H1 (cell line): ENCODE measurements at regions not wholly inside any gene's neighbourhood (a gene's known extent, or its start where the extent isn't known, plus 50 kb on each side); places are given as distances from the start of the nearest gene placed in this dataset.

ENCODE experiments used
- ASH2L ChIP-seq: fragments of 200-600, 300-600 bp; sonication (generic); IDR thresholded peaks from one replicate; pipeline ENCODE4 v1.7.1; 2017; ENCODE audit warnings: low read length
- BACH1 ChIP-seq: IDR thresholded peaks from 2 replicates; pipeline ENCODE4 v1.6.1; 2012; ENCODE audit warnings: low read length, improper control_type of control experiment
- CBX8 ChIP-seq: fragments of 300-800, 300-1000 bp; sonication (generic); IDR thresholded peaks from 2 replicates; pipeline ENCODE4 v1.7.1; 2016; ENCODE audit warnings: low read depth, low read length, borderline replicate concordance
- CHD7 ChIP-seq: fragments of 300-600 bp; sonication (generic); IDR thresholded peaks from 2 replicates; pipeline ENCODE4 v1.7.1; 2012; ENCODE audit warnings: low read length, moderate library complexity, mild to moderate bottlenecking, inconsistent platforms; ENCODE audit not compliant: insufficient replicate concordance
- GABPA ChIP-seq: IDR thresholded peaks from 2 replicates; pipeline ENCODE4 v1.6.1; 2011; ENCODE audit warnings: mild to moderate bottlenecking, low read length, moderate library complexity, borderline replicate concordance; ENCODE audit not compliant: insufficient read depth
- KDM5A ChIP-seq: fragments of 200-600 bp; IDR thresholded peaks from 2 replicates; pipeline ENCODE4 v1.7.1; 2012; ENCODE audit warnings: mild to moderate bottlenecking, low read length, inconsistent platforms, mixed read lengths
- MAX ChIP-seq: IDR thresholded peaks from 2 replicates; pipeline ENCODE4 v1.6.1; 2012; ENCODE audit warnings: inconsistent platforms
- NRF1 ChIP-seq: IDR thresholded peaks from 2 replicates; pipeline ENCODE4 v1.6.1; 2011; ENCODE audit warnings: mild to moderate bottlenecking, low read depth, low read length, improper control_type of control experiment
- PHF8 ChIP-seq: fragments of 200-600 bp; sonication (generic); conservative IDR thresholded peaks from 2 replicates; pipeline ENCODE4 v1.7.1; 2012; ENCODE audit warnings: low read depth, mild to moderate bottlenecking, inconsistent platforms, low read length, moderate library complexity
- POLR2A ChIP-seq, 2 experiments: IDR thresholded peaks; 1 replicate in 1 of 2; 2 replicates in 1 of 2; pipeline ENCODE4 v1.6.1; 2011; ENCODE audit warnings: low read depth in 2 of 2, low read length in 2 of 2, mild to moderate bottlenecking in 2 of 2; ENCODE audit errors: control extremely low read depth in 1 of 2
- RXRA ChIP-seq: IDR thresholded peaks from 2 replicates; pipeline ENCODE4 v1.6.1; 2011; ENCODE audit warnings: low read depth, mild to moderate bottlenecking, low read length, moderate library complexity; ENCODE audit not compliant: insufficient read depth
- SIX5 ChIP-seq: IDR thresholded peaks from 2 replicates; pipeline ENCODE4 v1.6.1; 2011; ENCODE audit warnings: mild to moderate bottlenecking, low read depth, low read length
- SP1 ChIP-seq: IDR thresholded peaks from 2 replicates; pipeline ENCODE4 v1.6.1; 2011; ENCODE audit warnings: low read depth, low read length
- SRF ChIP-seq: IDR thresholded peaks from 2 replicates; pipeline ENCODE4 v1.6.1; 2011; ENCODE audit warnings: mild to moderate bottlenecking, low read depth, low read length, moderate library complexity

GRCh38 chr1:234968451-234968850 lies 160.2 kb downstream of the TOMM20 start (continued):
- TF ChIP-seq CHD7: no peak
- no peak for TF ChIP-seq POLR2A (IDR thresholded peaks at IDR 0.05; ENCODE audit: control extremely low read depth in 1 of 2, low read depth in 2 of 2, low read length in 2 of 2)
- no peak for TF ChIP-seq SRF
- TF ChIP-seq RXRA: no peak
- no peak for TF ChIP-seq GABPA
- no peak for TF ChIP-seq CBX8
- TF ChIP-seq BACH1: no peak
- no peak for TF ChIP-seq SIX5
- no peak for TF ChIP-seq KDM5A
- no peak for TF ChIP-seq NRF1
- no peak for TF ChIP-seq PHF8
- TF ChIP-seq SP1: no peak
- TF ChIP-seq ASH2L: no peak
- TF ChIP-seq MAX: no peak
